SHP77 treated with DMSO at 0.1 percent for 48 hours (cell line): ENCODE measurements at regions not wholly inside any gene's neighbourhood (a gene's known extent, or its start where the extent isn't known, plus 50 kb on each side); places are given as distances from the start of the nearest gene placed in this dataset.

Experiments
- DNase-seq: peaks from one replicate; lab custom pipeline; 2025; lab: John Stamatoyannopoulos, UW

DNA sequence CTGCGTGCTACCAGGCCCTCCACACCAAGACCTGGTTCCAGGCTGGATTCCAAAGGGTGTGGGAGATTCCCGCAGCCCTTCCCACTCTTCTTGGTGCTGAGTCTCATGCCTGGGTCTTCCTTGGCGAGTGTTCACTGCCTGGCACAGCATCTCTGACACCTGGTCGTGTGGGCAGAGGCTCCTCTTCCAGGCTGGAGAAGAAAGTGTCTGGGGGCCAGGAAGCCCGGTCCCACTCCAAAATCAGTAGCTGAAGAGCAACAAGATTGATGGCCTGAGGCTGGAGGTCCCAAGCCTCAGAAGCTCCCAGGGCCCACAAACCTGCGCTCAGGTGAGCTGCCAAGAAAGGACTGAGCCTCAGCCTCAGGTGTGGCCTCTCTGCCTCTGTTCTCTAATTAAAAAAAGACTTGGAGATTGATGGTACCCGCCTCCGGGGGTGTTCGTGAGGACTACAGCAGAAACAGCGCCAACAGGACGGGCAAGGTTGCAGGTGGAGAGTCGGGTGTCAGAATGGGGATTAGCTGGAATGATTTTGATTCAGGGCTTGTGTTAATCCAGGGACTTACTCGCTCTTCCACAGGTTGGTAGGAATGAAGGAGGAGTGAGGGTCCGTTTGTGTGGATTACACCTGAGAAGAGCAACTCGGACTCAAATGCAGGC lies 217.5 kb downstream of the TEX29 start:
- DNase-seq: no peak

DNA sequence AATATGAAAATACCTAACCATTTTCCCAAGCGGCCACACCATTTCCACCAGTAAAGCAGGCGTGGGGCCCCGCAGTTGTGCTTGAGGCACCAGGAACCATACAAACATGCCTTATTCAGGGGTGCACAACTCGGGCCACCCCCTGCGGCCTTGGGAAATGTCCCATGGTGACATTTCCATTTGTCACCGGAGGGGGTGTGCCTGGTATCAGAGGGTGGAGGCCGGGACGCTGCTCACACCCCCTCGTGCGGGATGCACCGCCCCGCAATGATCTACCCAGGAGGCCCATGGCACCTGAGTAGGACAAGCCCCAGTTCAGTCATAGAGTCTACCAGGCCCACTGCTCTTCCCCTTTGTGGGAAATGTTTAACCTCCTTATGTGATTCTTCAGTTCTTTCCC lies 218.8 kb downstream of the TEX29 start:
- DNase-seq: no peak

DNA sequence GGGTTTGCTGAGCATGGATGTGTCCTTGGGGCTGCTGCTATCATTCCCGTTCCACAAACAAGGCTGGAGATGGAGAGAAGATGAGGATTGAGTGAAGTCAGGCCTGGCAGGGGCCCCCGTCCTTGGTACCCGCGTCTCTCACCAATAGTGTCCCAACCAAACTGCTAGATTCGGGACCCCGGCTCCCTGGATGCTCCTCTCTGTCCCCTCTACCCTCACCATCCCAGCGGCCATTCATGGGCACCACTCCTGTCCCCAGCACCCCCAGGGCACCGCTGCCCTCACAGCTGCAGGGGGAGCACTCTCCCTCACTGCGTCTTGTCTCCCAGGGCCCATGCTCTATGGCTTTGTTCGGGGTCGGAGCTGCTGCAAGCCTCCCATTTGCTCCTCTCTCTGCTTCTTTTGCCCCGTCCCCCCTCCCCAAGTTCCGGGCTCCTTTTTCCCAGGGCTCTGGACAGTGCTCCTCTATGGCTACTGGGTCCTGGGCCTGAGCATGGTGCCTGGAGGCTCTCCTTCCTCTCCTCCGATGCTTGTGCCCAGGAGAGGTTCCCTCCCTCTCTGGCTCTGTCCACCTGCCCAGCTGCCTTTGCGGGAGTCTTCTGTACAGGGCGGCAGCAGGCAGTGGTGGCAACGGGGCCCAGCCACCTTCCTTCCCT lies 219.5 kb downstream of the TEX29 start:
- no peak for DNase-seq

DNA sequence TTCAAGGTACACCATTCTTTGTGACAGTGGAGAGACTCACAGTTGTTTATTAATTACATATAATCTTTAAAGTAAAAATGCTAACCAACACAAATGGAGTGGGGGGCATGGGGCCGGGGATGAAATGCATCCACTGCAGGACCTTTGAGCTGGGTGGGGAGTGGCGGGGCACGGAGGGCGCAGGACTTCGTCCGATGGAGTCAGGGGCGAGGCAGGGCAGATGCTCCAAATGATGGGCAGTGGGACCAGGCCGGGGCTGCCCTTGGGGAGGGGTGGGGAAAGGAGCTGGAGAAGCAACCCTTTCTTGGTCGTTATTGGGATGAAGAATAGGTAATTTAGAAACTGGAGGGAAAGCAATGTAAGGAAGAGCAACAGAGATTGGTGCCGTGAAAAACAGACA lies 220.0 kb downstream of the TEX29 start:
- no peak for DNase-seq

DNA sequence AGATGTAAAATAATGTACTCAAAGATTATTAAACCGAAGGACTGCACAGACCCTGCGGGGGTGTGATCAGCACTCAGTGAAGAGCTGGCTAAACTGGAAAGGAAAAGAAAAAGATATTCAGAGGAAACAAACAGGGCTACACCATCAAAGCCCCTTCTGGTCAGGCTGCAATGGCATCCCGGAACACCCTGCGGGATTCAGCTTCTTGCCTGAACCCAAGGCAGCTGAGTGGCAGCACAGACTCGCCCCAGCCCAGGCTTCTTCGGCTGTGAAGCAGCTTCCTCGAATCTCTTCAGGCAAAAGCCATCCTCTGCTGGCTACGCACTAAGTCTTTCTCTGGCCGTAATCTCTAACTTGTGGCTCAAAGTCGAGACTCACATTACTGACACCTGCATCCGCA lies 220.9 kb downstream of the TEX29 start:
- no peak for DNase-seq

DNA sequence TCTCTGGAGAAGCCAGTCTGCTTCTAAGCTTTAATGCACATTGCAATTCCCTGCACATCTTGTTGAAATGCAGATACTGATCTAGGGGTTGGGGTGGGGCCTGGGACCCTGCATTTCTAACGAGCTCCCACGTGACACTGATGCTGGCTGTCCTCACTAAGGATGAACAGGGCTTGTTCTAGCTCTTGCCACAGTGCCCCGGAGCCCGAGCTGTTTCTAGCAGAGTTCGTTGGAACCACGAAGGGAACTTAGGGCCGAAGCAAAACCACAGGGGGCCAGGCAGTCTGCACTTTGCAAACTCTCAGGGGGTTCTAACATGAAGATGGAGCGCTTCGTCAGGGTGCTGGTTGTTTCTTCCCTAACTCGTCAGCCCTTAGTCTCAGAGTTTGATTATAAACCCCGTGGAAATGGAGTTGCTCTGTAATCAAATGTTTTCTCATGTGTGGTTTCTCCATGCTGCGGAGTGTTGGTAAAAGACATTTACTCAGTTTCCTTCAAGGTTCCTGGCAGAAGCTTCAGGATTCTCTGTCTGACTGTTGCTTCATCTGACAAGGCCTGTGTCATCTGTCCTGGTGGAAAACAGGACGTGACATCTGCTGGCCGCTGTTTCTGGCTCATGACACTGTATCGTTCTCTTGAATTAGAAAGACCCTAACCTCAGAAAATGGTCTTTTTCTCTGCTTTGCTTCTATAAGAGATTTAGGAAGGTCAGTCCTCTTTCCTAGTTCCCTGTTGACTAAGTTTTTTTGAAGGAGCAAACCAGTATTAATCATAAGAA lies 221.5 kb downstream of the TEX29 start:
- no peak for DNase-seq

DNA sequence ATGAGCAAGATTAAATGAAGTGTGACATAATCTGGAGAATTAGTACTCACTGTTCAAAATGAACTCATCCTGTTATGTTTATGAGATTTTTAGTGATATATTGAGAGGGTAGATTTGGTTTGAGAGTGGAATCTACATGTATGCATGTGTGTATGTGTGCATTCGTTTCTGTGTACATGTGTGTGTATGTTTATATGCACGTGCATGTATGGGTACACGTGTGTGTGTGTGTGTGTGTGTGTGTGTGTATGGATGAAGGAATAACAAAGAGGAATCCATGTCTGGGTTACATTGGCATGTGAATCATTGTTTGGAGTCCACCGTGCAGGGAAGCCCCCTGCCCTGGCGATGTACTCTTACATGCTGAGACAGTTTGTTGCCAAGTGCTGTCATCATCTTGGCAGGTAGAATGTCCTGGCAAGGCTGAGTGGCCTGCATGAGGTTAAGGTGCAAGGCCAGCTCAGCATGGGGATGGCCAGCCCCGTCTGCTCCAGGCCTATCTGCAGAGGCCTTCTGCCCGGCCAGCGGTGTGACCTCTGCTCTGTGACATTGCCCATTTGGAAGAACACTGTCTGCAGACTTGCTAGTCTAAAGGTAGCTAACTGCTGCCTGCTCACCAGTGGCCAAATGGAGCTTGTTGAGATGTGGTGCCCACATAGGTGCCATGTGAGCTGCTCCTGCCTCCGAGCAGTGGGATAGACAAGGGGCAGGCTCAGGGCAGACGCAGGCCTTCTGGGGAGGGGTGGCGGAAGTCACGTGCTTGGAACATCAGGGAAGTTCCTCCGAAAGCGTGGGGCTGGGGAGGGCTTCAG lies 222.3 kb downstream of the TEX29 start:
- DNase-seq: no peak

DNA sequence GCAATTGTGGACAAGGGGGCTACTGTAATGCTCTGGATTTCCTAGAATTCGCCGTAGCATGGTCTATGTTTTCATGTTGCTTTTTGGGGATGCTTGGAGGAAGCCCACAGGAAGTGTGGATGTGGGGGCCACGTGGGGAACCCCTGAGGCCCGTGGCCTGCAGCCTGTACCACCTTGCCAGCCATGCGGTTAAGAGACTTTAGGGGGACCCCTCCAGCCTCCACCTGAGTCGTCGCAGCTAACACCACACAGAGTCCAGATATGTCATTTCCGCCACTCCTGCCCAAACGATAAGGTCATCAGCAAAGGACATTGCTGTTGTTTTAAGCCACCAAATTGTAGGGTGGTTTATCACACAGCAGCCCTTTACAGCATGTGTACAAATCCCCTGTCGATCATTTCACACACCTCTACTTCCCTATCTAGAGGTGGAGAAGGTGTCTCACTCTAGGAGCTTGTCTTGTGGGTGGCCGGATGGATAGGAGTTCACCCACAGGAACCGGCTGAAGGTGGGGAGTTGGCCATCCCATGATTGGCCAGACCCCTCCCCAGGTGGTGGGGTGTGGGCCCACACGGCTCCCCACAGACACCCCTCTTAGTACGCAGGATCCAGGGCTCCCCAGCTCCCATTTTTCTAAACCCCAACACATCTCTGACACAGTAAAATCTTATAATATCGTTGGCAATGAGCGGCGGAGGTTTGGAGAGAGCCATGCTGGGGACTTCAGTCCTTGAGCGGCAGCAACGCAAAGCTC lies 226.7 kb downstream of the TEX29 start:
- DNase-seq: no peak

DNA sequence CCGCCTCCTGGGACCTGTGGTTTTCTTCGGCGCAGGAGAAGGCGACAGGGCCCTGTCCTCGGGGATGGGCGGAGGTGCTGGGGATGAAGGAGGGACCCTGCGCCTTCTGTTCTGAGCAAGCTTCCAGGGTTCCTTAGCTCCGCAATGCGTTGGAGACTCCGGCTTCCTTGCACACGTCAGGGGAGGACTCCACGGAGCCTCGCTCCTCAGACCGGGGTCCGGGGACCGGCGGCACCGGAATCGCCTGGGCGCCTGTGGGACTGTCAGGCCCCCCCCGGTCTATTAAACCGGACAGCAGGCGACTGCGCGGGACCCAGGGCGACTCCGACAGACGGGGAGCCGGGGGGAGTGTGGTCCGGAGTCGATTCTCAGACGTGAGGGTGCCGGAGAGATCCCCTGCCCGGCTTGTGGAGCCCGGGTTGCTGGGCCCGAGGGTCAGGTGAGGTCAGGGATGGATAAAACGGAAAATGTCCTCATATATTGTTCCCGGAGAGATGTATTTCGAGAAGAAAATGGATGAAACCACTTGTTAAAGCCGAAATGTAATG lies 227.4 kb downstream of the TEX29 start:
- no peak for DNase-seq

DNA sequence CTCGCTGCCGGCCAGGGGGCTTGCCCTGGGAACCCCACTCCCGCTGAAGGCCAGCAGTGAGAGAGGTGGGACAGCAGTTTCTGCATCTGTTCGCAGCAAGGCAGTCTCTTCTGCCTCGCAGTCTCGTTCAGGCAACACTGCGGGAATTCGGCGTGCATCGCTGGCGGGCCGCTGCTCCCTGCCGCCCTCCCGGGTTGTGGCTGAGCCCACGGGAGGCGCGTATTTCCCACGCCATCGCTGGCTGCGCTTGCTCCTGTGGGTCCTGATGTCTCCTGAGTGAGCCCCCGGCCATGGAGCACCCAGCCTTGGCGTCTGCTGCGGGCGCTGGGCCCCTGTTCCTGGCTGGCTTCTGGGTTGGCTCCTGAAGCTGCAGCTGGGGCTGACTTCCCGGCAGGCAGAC lies 227.9 kb downstream of the TEX29 start:
- no peak for DNase-seq

DNA sequence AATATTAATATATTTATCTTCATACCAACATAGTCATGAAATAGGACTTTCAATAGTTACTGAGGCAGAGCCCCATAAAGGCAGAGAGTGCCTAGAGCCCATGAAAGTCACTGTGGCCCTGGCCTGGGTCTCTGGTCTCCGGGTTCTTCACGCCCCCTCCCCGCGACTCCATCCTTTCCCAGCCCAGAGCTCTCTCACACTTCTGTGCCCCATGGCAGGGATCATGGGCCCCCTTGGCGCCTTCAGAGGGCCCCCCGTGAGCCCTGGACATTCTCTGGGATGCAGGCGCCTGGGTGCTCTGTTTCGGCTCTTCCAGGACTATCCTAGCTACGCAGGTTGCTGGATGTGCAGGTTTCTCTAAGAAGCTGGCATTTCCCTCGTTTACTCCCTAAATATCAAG lies 228.4 kb downstream of the TEX29 start:
- no peak for DNase-seq

DNA sequence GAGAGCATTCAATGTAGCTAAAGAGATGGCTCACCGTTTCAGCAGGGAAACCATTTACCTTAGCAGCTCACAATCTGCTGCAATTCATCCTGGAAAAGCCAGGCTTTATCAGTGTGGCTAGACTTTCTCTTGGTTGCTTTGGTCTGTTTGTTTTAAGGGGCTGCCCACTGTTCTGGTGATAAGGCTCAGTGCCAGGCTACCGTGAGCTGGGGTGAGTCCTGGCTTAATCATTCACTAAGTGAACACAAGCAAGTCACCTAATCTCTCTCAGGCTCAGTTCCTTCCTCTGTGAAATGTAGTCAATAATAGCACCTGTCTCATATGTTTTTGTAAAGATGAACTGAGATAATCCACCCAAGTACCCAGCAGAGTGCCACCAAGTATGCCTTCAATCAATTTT lies 229.0 kb downstream of the TEX29 start:
- no peak for DNase-seq

DNA sequence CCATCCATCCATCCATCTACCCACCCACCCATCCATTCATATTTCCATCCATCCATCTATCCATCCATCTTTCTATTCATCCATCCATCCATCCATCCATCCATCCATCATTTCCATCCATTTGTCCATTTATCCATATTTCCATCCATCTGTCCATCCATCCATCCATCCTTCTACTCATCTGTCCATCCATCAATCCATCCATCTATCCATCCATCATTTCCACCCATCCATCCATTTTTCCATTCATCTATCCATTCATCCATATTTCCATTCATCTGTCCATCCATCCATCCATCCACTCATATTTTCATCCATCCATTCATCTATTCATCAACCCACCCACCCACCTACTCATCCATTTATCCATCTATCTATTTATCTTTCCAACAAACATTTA lies 229.6 kb downstream of the TEX29 start:
- DNase-seq: no peak

DNA sequence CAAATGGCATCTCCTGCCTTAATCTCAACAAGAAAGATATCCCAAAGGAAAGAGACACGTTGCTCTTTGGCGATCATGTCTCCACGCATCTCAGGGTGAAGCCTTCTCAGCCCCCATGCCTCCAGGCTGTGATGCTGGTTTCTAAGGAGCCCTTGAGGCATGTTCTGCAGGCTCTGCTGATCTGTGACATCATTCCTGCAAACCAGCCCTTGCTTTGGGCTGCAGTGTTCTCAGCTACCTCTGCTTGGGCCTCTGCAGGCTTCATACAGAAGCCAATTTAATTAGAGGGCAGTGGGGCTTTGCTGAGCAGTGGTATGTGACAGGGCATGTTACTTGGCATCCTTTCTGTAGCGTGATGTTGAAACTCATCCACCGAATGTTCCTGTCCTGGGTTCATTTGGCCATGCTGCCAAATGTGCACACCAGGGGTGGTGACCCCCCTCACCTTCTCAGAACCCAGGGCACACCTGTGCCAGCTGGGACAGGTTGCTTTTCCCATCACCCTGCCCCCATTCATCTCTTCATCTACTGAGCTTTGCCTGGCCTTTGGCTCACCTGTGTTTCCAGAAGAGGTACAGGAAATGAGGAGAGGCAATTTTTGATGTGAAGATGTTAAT lies 230.9 kb downstream of the TEX29 start:
- no peak for DNase-seq

DNA sequence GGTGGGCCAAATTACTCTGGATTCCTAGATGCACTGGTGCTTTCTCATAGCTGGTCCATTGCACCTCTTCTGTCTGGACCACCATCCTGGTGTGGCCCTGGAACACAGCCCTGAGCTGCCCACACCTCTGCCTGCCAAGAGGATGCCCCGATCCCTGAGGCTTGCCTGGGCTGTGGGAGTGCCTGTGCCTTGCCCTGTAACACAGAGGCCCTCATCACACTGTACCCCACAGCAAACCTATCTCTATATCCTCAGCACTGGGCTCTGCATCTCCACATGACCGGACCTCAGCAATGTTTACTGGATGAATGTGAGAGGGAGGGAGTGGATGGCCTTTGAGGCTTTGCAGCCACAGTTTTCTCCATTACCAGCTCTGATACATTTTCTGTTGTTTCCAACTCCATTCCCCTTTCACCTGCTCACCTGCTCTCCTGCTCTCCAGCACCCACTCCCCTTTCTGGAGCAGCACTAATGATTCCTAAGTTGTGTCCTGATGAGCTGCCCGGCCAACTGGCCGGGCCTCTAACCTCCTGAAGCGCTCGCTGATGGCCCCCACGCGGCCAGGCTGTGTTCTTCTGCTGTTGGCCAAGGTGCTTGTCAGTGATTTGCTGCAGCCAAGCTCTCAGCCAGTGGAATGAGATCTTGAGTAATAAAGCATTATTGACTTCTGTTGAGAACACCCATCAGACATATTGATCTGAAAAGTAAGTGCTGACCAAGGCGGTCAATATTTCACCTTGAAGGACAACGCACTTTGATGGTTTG lies 232.6 kb downstream of the TEX29 start:
- no peak for DNase-seq

DNA sequence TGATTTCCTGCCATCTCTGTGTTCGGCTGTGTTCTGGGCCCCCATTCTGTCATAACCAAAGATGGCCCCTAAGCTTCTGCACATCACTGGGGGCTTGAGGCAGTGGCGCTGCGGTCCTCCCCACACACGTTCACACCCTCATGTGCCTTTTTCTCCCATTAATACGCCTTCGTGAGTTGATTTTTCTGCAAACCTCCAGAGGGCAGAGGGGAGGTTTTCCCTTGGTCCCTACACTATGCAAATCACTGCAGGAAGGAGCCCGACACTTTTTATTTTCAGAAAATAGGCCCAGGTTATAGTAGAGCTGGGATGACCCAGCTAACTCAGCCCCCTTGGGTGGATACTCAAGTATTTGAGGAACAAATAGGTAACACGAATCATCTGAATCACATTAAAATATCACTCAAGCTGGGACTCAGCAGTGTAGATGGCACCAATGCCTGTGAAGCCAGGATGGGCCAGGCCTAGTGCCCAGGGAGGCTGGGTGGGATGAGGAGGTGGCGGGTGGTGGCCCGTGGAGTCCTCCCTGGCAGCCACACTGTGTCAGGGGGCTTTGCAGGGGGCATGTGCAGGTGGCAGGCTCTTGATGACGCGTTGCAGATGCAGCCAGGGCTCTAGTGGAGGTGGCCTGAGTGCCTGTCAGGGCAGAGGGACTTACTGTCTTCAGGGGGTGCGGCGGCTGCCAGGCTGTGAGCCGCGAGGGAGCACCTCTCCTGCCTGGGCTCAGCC lies 234.3 kb downstream of the TEX29 start:
- no peak for DNase-seq

DNA sequence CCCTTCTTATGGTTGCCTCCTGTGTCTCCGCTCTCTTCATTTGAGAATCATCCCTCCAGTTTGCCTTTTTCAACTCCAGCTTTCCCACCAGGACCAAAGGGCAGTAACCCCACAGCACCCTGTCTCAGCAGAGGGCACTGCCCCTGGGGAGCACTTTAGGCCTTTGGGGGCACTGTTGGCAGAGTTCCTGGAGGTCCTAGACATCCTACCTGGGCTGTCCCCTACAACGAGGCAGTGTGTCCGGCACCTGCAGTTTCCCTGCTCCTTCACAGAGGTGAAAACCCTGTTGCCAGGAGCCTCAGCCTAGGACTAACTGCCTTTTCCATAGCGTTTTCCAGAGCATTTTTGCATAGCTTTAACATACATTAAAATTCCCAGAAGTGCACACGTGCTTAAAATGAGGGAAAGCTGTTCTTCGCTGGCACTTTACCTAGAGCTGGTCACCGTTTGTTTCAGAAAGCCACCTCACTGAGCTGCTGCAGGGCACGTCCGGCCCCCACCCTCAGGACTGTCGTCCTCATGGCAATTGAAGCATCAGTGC lies 234.9 kb downstream of the TEX29 start:
- no peak for DNase-seq

DNA sequence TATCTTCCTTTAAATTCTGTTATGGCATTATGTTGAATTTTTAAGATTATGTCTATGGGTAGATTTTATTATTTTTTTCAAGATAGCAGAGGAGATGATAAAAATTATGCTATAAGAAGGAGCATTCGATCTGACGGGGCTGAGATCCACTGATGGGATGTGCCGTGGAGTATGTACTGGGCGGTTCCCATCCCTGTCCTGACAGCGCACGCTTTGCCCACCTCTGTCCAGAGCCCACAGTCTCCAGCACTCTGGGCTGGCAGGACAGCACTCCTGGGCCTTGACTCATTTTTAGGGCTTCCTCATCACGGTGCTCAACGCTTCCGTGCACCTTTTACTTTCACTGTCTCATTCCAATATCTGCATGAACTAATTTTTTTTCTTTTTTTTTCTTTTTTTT lies 235.5 kb downstream of the TEX29 start:
- DNase-seq: no peak

DNA sequence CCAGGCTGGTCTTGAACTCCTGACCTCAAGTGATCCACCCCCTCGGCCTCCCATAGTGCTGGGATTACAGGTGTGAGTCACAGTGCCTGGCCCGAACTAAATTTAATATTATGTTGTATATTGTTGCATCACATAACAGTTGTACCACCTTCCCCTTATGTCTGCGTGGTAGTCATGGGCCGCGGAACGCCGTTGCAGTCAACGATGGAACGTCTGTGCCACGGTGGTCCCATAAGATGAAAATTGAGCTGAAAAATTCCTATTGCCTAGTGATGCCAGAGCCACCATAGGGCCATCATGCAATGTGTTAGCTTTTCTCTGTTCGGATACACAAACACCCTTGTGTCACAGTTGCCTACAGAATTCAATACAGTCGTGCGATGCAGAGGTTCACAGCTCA lies 236.1 kb downstream of the TEX29 start:
- no peak for DNase-seq
